ENCODE measurements at regions not wholly inside any gene's neighbourhood (a gene's known extent, or its start where the extent isn't known, plus 50 kb on each side); places are given as distances from the start of the nearest gene placed in this dataset.
"Not testable (repeated sequence)": the region's sequence is repeated elsewhere in the genome, so short reads cannot be mapped to it uniquely, and the experiment has no call there.

- TF ChIP-seq, protein P1, sequence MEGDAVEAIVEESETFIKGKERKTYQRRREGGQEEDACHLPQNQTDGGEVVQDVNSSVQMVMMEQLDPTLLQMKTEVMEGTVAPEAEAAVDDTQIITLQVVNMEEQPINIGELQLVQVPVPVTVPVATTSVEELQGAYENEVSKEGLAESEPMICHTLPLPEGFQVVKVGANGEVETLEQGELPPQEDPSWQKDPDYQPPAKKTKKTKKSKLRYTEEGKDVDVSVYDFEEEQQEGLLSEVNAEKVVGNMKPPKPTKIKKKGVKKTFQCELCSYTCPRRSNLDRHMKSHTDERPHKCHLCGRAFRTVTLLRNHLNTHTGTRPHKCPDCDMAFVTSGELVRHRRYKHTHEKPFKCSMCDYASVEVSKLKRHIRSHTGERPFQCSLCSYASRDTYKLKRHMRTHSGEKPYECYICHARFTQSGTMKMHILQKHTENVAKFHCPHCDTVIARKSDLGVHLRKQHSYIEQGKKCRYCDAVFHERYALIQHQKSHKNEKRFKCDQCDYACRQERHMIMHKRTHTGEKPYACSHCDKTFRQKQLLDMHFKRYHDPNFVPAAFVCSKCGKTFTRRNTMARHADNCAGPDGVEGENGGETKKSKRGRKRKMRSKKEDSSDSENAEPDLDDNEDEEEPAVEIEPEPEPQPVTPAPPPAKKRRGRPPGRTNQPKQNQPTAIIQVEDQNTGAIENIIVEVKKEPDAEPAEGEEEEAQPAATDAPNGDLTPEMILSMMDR (IDR thresholded peaks at IDR 0.05; ENCODE audit: extremely low read depth in 1 of 2, insufficient read depth in 1 of 2, low read depth in 1 of 2, low read length in 2 of 2) = not testable (repeated sequence)
- TF ChIP-seq POLR2AphosphoS5 (IDR thresholded peaks at IDR 0.05; ENCODE audit: insufficient read depth, low read depth, low read length); MYC (IDR thresholded peaks at IDR 0.05; ENCODE audit: low read depth, low read length); MAX (IDR thresholded peaks at IDR 0.05; ENCODE audit: insufficient read depth, insufficient read length); POLR2A (IDR thresholded peaks at IDR 0.05; ENCODE audit: low read depth, low read length); EZH2 (IDR thresholded peaks at IDR 0.05; ENCODE audit: borderline replicate concordance, low read depth, low read length, severe bottlenecking); GATA2 (IDR thresholded peaks at IDR 0.05; ENCODE audit: insufficient read depth, insufficient read length, low read depth, low read length); FOS (IDR thresholded peaks at IDR 0.05; ENCODE audit: borderline replicate concordance, insufficient read depth, low read length): not testable (repeated sequence)
Measured at GRCh38 chr15:22235261-22235930, 155.1 kb downstream of the OR4M2 start.
